Activated CD4-positive, alpha-beta memory T cell treated with anti-CD3 and anti-CD28 coated beads, Interleukin-2, amount 10 ng/mL, durations not matched to agents 7 days and 5 days (primary cell): ENCODE measurements at regions not wholly inside any gene's neighbourhood (a gene's known extent, or its start where the extent isn't known, plus 50 kb on each side); places are given as distances from the start of the nearest gene placed in this dataset.

ENCODE experiments used
- CTCF ChIA-PET: fragments of 350-600 bp; sonication (Branson Sonifier 250); formaldehyde crosslinking; loops from one replicate; lab custom pipeline; 2021; ENCODE audit warnings: antibody characterized with exemption, inconsistent platforms; lab: Charles Lee
- POLR2A ChIA-PET: fragments of 350-600 bp; sonication (Branson Sonifier 250); formaldehyde crosslinking; loops from one replicate; lab custom pipeline; 2021; ENCODE audit warnings: antibody characterized with exemption; lab: Charles Lee
- DNase-seq: peaks from one replicate; pipeline ENCODE4 v3.0.0-alpha.2; 2020
- H3K27ac Mint-ChIP-seq: one replicate; pipeline ENCODE4 v1.8.0; 2021; ENCODE audit warnings: mild to moderate bottlenecking, mixed read lengths
- H3K27me3 Mint-ChIP-seq: one replicate; pipeline ENCODE4 v1.8.0; 2021; ENCODE audit warnings: mixed read lengths
- H3K36me3 Mint-ChIP-seq: one replicate; pipeline ENCODE4 v1.8.0; 2021; ENCODE audit warnings: low read depth, mixed read lengths
- H3K4me1 Mint-ChIP-seq: one replicate; pipeline ENCODE4 v1.8.0; 2021; ENCODE audit warnings: mixed read lengths
- H3K4me3 Mint-ChIP-seq: one replicate; pipeline ENCODE4 v1.8.0; 2021; ENCODE audit warnings: mild to moderate bottlenecking, mixed read lengths
- H3K9me3 Mint-ChIP-seq: one replicate; pipeline ENCODE4 v1.8.0; 2021; ENCODE audit warnings: mixed read lengths

DNA sequence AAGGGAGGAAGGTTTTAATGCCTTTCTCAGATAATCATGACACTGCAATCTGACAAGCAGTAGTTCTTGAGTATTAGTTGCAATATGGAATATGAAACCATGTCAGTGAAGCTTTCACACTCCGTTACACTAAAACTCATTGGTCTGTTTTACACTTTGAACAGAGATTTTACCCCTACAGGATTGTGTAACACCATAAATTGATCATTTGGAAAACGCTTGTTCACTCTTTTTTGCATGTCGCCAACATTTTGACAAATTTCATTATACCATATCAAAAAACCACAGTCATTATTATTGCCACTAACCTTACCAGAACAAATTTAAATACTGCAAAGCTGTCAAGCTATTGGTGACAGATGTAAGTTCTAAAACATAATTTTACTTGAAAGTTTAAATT, 404.8 kb upstream of the THBS1 start:
- Mint-ChIP-seq H3K9me3 (no peaks in the 10 kb centered on the region), H3K27ac (no peak overlapping the region), H3K36me3 (no peaks in the 10 kb centered on the region), H3K27me3 (peaks cover 28% of the 10 kb centered on the region), H3K4me1 (peaks cover 4% of the 10 kb centered on the region), H3K4me3 (no peak overlapping the region)
- CTCF ChIA-PET: no interaction called here
- POLR2A ChIA-PET: interaction anchor here (1.2 kb wide), 1 partner anchor 8 kb away, joined by 3 read pairs; no protein-coding TSS in a partner anchor
- DNase-seq: no peak

DNA sequence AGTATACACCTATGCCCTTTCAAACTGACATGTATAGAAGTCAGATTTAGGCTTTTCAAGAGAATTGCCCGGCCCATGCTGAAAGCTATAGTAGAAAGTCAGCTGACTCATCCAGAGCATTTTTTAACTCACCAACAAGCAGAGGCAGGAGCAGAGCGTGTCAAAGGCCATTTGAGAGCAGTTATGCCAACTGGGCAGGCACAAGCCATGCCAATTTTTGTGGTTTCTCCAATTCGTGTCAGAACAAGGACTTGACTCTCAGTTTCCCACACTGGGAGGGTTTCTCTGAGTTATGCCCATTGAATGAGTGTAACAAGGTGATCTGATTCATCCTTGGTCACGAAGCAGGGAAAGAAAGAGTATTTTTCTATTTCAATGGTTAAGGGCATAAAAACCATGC, 403.3 kb upstream of the THBS1 start:
- H3K36me3 Mint-ChIP-seq: no peaks in the 10 kb centered on the region
- DNase-seq: no peak
- H3K27me3 Mint-ChIP-seq: peaks cover 38% of the 10 kb centered on the region
- CTCF ChIA-PET: no interaction called here
- POLR2A ChIA-PET: no interaction called here
- no peaks in the 10 kb centered on the region for H3K4me1 Mint-ChIP-seq
- H3K27ac Mint-ChIP-seq: no peak overlapping the region
- H3K4me3 Mint-ChIP-seq: no peak overlapping the region
- H3K9me3 Mint-ChIP-seq: no peaks in the 10 kb centered on the region

DNA sequence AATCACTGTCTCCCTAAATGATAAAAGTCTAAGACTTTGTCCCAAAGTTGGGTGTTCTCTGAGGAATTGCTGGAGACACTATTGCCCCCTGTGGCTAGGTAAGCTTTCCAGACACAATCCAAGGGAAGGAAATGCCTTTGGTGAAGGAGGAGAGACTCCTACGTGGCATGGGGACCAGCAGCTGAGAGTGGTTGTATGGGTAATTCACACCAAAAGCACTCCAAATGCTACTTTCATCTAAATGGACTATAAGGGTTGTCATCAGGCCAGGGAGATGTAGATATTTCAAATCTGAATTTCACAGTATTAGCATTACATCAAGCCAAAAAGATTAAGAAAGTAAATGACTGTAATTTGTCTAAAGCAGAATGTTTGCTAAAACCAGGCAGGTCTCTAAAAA, 400.8 kb upstream of the THBS1 start:
- no peaks in the 10 kb centered on the region for H3K36me3 Mint-ChIP-seq
- no peaks in the 10 kb centered on the region for H3K4me1 Mint-ChIP-seq
- POLR2A ChIA-PET: no interaction called here
- H3K9me3 Mint-ChIP-seq: no peaks in the 10 kb centered on the region
- CTCF ChIA-PET: no interaction called here
- no peak overlapping the region for H3K4me3 Mint-ChIP-seq
- no peak overlapping the region for H3K27ac Mint-ChIP-seq
- DNase-seq: no peak
- peaks cover 29% of the 10 kb centered on the region for H3K27me3 Mint-ChIP-seq

DNA sequence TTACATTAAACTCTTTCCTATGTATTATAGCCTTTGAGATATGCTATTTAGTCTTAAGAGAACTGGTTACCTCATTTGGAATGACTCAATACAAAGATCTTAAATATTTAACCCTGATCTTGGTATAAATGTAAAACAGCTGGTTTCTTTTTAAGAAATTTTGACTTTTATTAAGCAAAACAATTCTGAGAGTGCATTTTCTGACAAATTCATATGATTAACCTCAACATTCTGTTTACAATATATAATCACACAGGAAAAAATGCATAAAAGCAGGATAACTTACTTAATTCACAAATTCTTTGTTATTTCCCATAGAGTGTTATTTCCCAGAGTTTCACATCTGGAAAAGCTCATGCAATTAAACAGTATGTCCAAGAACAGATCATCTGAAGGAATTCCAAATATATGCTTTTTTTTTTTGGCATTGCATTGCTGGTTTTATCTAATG, 400.4 kb upstream of the THBS1 start:
- no peak for DNase-seq
- Mint-ChIP-seq H3K4me1 (no peaks in the 10 kb centered on the region), H3K9me3 (no peaks in the 10 kb centered on the region), H3K27me3 (peaks cover 28% of the 10 kb centered on the region), H3K27ac (no peak overlapping the region), H3K36me3 (no peaks in the 10 kb centered on the region), H3K4me3 (no peak overlapping the region)
- ChIA-PET CTCF (no interaction called here), POLR2A (no interaction called here)

DNA sequence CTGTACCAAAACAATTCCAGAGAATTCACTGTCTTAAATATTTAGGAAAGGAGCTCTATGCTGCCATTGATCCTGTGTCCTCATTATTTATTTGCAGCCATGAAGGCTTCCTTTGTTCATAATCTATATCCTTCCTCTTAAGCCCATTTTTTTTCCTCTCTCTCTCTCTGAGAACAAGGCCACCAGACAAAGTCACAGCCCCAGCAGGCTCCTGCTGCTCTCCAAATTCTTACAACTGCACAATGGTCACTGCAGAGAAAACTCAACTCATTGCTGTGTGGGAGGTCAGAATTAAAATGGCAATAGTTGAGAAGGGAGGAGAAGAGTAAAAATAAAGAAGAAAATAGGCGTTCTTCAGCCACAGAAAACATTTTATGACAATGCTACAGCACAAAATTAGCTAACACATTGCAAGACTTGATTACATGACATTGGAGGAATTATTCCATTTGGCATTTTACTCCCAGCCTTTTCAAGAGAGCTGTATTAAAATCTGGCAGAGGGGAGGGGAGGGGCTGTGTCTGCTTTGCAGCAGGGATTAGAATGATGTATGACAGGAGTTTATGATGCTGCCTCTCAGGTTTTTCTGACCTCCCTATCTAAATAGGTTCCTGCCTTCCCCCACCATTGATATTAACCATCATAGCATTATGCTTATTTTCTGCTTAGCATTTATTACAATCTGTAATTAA, 399.7 kb upstream of the THBS1 start:
- peaks cover 28% of the 10 kb centered on the region for H3K27me3 Mint-ChIP-seq
- ChIA-PET POLR2A (no interaction called here), CTCF (no interaction called here)
- no peak for DNase-seq
- no peak overlapping the region for H3K27ac Mint-ChIP-seq
- H3K36me3 Mint-ChIP-seq: no peaks in the 10 kb centered on the region
- no peaks in the 10 kb centered on the region for H3K9me3 Mint-ChIP-seq
- H3K4me3 Mint-ChIP-seq: no peak overlapping the region
- no peaks in the 10 kb centered on the region for H3K4me1 Mint-ChIP-seq

DNA sequence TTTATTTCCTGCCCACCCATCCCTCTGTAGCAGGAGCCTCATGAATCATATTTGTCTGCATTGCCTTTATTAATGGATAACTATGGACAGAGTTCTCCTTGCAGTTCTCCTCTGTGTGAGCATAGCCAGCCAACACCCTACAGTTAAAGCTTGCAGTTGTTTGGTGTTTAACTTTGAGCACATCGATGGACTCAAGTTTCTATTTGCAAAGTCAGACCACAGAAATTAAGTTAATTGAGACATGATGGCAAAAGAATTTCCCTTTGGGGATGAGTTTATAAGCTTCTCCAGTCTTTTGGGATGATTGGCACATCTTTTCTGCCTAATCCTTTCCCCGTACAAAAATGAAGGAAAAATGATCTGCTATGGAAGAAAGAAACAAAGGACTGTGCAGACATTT, 398.9 kb upstream of the THBS1 start:
- H3K4me3 Mint-ChIP-seq: no peak overlapping the region
- ChIA-PET POLR2A (no interaction called here), CTCF (no interaction called here)
- DNase-seq: no peak
- no peaks in the 10 kb centered on the region for H3K36me3 Mint-ChIP-seq
- H3K27ac Mint-ChIP-seq: no peak overlapping the region
- peaks cover 33% of the 10 kb centered on the region for H3K27me3 Mint-ChIP-seq
- H3K9me3 Mint-ChIP-seq: no peaks in the 10 kb centered on the region
- H3K4me1 Mint-ChIP-seq: no peaks in the 10 kb centered on the region

DNA sequence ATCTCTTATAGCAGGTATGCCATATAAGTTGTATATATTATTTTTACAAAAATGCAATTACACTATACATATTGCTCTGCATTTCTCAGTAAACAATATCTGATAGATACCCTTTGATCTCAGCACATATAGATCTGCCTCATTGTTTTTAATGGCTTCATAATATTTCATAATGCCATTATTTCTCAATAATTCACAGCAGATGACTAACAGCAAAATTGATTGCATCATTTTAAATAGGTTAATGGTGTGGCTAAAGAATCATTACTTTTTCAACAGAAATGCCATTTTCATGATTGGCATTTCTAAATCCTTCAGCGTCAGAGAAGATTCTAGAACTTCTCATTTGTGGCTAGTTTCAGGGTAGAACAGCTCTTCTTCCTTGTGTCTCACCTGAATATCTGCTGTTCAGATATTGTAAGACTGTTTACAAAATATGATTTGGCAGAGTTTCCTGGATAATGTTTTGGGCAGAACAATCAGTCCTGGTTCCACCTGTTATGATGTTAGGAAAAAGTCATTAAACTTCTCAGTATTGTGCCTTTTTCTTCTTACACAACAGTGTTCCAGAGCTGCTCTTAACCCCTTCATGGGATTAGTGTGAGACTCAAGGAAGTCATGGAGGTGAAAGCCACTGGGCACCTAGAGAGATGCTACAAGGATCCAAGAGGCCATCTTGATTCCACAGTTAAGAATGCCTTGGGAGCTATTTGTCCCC, 397.6 kb upstream of the THBS1 start:
- ChIA-PET CTCF (no interaction called here), POLR2A (interaction anchor here (1.2 kb wide), 1 partner anchor 7 kb away, joined by 3 read pairs; no protein-coding TSS in a partner anchor)
- Mint-ChIP-seq H3K27ac (no peak overlapping the region), H3K4me1 (no peaks in the 10 kb centered on the region), H3K36me3 (no peaks in the 10 kb centered on the region), H3K4me3 (no peak overlapping the region), H3K9me3 (no peaks in the 10 kb centered on the region), H3K27me3 (peaks cover 31% of the 10 kb centered on the region)
- no peak for DNase-seq

DNA sequence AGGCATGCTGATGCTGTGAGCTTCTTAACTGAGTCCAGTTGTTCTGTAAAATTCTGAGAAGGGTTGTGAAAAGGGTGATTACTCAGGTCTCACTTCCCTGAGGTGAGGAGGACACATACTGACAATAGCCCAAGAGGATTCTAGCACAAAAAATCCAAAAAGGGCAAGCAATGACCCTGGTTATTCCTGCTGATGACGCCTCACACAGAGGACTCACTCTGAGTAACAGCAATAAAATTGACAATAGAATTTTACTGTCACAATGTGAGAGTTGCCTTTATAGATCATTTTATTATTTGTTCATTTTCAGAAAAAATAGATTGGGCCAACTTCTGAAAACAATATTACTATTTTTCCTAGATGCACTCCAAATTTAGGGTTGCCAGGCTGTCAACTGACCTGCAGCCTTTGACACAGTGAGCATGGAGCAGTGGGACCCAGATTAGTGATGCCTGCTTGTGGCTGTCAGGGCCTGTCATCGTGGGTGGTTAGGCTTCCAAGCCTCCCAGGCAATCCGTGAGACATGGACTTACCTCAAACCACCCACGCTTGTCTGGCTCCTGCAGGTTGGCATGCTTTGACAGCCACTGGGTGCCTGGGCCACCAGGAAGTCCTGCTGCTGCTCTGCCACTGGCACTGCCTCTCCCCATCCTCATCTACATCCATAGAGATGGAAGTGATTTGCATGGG, 396.0 kb upstream of the THBS1 start:
- Mint-ChIP-seq H3K4me3 (no peak overlapping the region), H3K27me3 (peaks cover 27% of the 10 kb centered on the region), H3K36me3 (no peaks in the 10 kb centered on the region), H3K27ac (no peak overlapping the region), H3K9me3 (no peaks in the 10 kb centered on the region), H3K4me1 (no peaks in the 10 kb centered on the region)
- no peak for DNase-seq
- POLR2A ChIA-PET: interaction anchor here (1.2 kb wide), 1 partner anchor 9 kb away, joined by 3 read pairs; no protein-coding TSS in a partner anchor
- CTCF ChIA-PET: no interaction called here

DNA sequence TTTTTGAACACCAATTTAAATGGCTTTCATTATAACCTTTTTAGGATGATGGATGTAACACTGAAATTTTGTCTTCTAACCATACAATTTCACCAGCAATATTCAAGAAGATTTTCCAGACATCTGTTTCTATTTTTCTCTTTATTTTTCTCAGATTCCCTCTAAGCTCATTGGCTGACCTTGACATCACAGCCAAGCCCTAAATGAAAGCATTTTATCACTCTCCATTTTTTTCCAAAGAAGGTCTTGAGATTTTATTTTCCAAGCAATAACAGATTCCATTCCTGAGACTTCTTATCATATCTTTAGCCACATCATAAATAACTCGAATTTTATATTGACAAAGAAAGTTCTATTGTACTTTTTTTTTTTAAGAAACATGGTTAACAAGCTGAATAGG, 392.6 kb upstream of the THBS1 start:
- H3K36me3 Mint-ChIP-seq: no peaks in the 10 kb centered on the region
- no peak for DNase-seq
- CTCF ChIA-PET: no interaction called here
- H3K9me3 Mint-ChIP-seq: no peaks in the 10 kb centered on the region
- H3K4me1 Mint-ChIP-seq: no peaks in the 10 kb centered on the region
- H3K27me3 Mint-ChIP-seq: peaks cover 11% of the 10 kb centered on the region
- POLR2A ChIA-PET: no interaction called here
- no peak overlapping the region for H3K4me3 Mint-ChIP-seq
- no peak overlapping the region for H3K27ac Mint-ChIP-seq

DNA sequence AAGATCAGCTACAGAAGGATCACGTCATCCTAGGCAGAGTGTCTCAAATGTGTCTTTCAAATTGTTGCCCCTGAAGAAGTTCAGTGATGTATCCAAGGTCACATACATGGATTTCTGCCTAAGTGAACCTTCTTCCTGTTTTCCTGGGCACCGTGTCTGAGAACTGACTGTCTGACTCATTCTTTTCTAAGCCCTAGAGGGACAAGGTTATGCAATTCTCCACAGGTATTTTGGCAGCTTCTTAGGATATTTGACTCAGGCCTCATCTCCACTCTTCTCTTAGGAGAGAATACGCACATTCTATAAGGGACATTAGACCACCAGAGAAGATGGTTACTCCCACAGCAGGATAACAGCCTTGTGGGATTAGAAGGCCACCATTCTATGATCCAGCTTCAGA, 391.9 kb upstream of the THBS1 start:
- no peak overlapping the region for H3K4me3 Mint-ChIP-seq
- POLR2A ChIA-PET: no interaction called here
- no peak overlapping the region for H3K27ac Mint-ChIP-seq
- H3K27me3 Mint-ChIP-seq: peaks cover 9% of the 10 kb centered on the region
- no peak for DNase-seq
- H3K9me3 Mint-ChIP-seq: no peaks in the 10 kb centered on the region
- no peaks in the 10 kb centered on the region for H3K36me3 Mint-ChIP-seq
- CTCF ChIA-PET: no interaction called here
- H3K4me1 Mint-ChIP-seq: no peaks in the 10 kb centered on the region

DNA sequence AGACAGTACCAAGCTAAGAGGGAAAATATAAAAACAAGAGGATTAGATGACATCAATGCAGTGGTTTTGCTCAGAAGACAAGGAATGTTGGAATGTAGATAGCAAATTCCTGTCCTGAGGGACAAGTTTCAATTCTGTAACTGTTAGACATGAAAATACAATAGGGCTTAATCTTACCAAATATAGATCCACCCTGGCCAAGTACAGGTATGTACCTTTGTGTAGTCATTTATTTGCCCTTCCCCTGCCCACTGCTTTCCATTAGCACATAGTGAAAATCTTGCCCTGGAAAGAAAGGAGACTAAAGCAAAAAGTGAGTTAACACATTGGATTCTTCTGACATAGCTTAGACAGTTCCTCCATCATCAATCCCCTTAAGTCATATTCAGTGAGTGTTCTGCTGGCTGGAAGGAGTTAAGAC, 389.0 kb upstream of the THBS1 start:
- H3K27ac Mint-ChIP-seq: no peak overlapping the region
- DNase-seq: no peak
- H3K36me3 Mint-ChIP-seq: no peaks in the 10 kb centered on the region
- POLR2A ChIA-PET: no interaction called here
- H3K9me3 Mint-ChIP-seq: no peaks in the 10 kb centered on the region
- CTCF ChIA-PET: no interaction called here
- H3K4me1 Mint-ChIP-seq: no peaks in the 10 kb centered on the region
- H3K27me3 Mint-ChIP-seq: peaks cover 4% of the 10 kb centered on the region
- H3K4me3 Mint-ChIP-seq: no peak overlapping the region

DNA sequence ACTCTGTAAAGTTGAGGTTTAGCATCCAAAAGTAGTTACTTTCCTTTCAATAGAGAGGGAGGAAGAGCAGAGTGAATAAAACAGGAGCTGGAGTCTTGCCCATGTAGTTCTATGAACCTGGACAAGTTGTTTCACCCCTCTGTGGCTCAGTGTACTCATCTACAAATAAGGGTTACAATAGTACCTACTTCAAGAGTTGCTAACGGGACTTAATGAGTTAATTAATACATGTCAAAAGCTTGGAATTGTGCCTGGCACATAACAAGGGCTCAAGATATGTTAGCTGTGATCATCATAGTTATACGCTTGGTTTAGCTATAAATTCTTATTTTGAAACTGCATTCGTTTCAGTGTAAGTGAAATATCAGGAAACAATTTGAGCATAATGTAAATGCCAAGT, 388.5 kb upstream of the THBS1 start:
- CTCF ChIA-PET: no interaction called here
- no peaks in the 10 kb centered on the region for H3K4me1 Mint-ChIP-seq

DNA sequence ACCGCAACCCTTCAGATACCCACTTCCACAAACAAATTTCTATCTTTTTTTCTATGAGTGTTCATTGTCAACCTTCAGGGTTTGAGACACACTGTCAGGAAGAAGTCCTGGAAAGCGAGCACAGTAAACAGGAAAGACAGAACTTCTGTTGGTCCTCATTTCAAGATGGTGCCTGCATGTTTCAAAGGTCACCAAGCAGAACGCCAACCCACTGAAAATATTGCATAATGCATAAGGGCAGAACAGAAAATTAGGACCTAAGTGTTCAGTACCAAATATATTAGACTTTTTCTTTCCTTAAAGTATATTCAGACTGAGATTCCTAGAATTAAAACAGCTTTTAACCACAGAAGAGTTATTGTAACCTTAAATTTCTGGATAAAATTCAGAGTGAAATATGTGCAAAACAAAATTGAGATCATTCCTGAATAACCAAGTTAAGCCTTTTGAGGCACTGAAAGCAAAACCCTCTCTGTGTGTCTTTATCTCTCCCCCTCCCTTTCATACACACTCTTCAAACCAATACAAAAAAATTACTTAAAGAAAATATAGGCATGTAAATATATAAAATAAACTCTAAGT, 387.8 kb upstream of the THBS1 start:
- Mint-ChIP-seq H3K36me3 (no peaks in the 10 kb centered on the region), H3K4me1 (no peaks in the 10 kb centered on the region), H3K9me3 (no peaks in the 10 kb centered on the region), H3K27ac (no peak overlapping the region), H3K27me3 (peaks cover 4% of the 10 kb centered on the region), H3K4me3 (no peak overlapping the region)
- ChIA-PET POLR2A (no interaction called here), CTCF (no interaction called here)
- DNase-seq: no peak

More for the DNA sequence above, 388.5 kb upstream of the THBS1 start:
- Mint-ChIP-seq H3K9me3 (no peaks in the 10 kb centered on the region), H3K27ac (no peak overlapping the region), H3K4me3 (no peak overlapping the region), H3K27me3 (peaks cover 4% of the 10 kb centered on the region), H3K36me3 (no peaks in the 10 kb centered on the region)
- DNase-seq: no peak
- POLR2A ChIA-PET: no interaction called here
